IMR-90 (cell line): ENCODE measurements at regions not wholly inside any gene's neighbourhood (a gene's known extent, or its start where the extent isn't known, plus 50 kb on each side); places are given as distances from the start of the nearest gene placed in this dataset.

Source experiments
- ATAC-seq: fragments of 200-7000 bp; cut with Tn5 transposase; 2 replicates; pipeline ENCODE4 v1.9.1; 2020; ENCODE audit warnings: low read depth, mild to moderate bottlenecking, moderate library complexity
- BruUV-seq: library from RNA; stranded (reverse); fragments of 400-500 nt; replicated peaks from 2 replicates; lab custom pipeline; 2021; lab: Mats Ljungman, UMichigan
- CTCF ChIA-PET: fragments of 300-600 bp; formaldehyde crosslinking; extraction: SDS; loops from one replicate; lab custom pipeline; 2021; ENCODE audit warnings: antibody characterized with exemption; lab: Yijun Ruan, JAX
- POLR2A ChIA-PET: fragments of 300-600 bp; sonication (Branson Sonifier 250); formaldehyde crosslinking; loops from one replicate; lab custom pipeline; 2022; ENCODE audit warnings: antibody characterized with exemption; ENCODE audit not compliant: unreplicated experiment; lab: Charles Lee
- DNase-seq: peaks from one replicate; pipeline ENCODE4 v3.0.0; 2013
- H2AFZ ChIP-seq: replicated peaks from 2 replicates; pipeline ENCODE3; 2013; ENCODE audit warnings: low read length, mild to moderate bottlenecking; ENCODE audit not compliant: poor library complexity
- H2AK5ac ChIP-seq: 2 replicates; pipeline ENCODE4 v1.6.1; 2013; ENCODE audit warnings: low read depth, low read length, inconsistent platforms
- H2AK9ac ChIP-seq: replicated peaks from 2 replicates; pipeline ENCODE3; 2013; ENCODE audit warnings: mild to moderate bottlenecking, low read depth, low read length, moderate library complexity; ENCODE audit not compliant: poor library complexity
- H2BK120ac ChIP-seq: 2 replicates; pipeline ENCODE4 v1.6.1; 2013; ENCODE audit warnings: low read depth, low read length, inconsistent platforms
- H2BK15ac ChIP-seq: 3 replicates; pipeline ENCODE4 v1.6.1; 2013; ENCODE audit warnings: low read depth, low read length, inconsistent platforms
- H2BK20ac ChIP-seq: 2 replicates; pipeline ENCODE4 v1.6.1; 2013; ENCODE audit warnings: low read depth, mild to moderate bottlenecking, inconsistent platforms, low read length, moderate library complexity
- H2BK5ac ChIP-seq: 2 replicates; pipeline ENCODE4 v1.6.1; 2013; ENCODE audit warnings: mild to moderate bottlenecking, low read depth, low read length, inconsistent platforms; ENCODE audit not compliant: poor library complexity, severe bottlenecking
- H3K14ac ChIP-seq: replicated peaks from 2 replicates; pipeline ENCODE4 v1.6.1; 2013; ENCODE audit warnings: low read depth, low read length, inconsistent platforms
- H3K18ac ChIP-seq: 2 replicates; pipeline ENCODE4 v1.6.1; 2013; ENCODE audit warnings: low read depth, low read length, control low read depth
- H3K23ac ChIP-seq: 2 replicates; pipeline ENCODE4 v1.6.1; 2013; ENCODE audit warnings: low read depth, low read length, inconsistent platforms
- H3K27ac ChIP-seq: 2 replicates; pipeline ENCODE4 v1.5.1; 2013; ENCODE audit warnings: mild to moderate bottlenecking, control low read depth, low read length; ENCODE audit not compliant: insufficient read depth
- H3K27me3 ChIP-seq: 2 replicates; pipeline ENCODE4 v1.6.1; 2013; ENCODE audit warnings: low read length; ENCODE audit not compliant: control insufficient read depth, insufficient read depth
- H3K36me3 ChIP-seq: 2 replicates; pipeline ENCODE4 v1.6.1; 2013; ENCODE audit warnings: low read length, mixed read lengths; ENCODE audit not compliant: control insufficient read depth, insufficient read depth
- H3K4ac ChIP-seq: 2 replicates; pipeline ENCODE4 v1.6.1; 2013; ENCODE audit warnings: low read depth, low read length, inconsistent platforms
- H3K4me1 ChIP-seq: 2 replicates; pipeline ENCODE4 v1.6.1; 2013; ENCODE audit warnings: low read length, mixed read lengths; ENCODE audit not compliant: control insufficient read depth, insufficient read depth
- H3K4me2 ChIP-seq: 2 replicates; pipeline ENCODE4 v1.6.1; 2013; ENCODE audit warnings: low read depth, mild to moderate bottlenecking, control low read depth, low read length, moderate library complexity
- H3K4me3 ChIP-seq: 2 replicates; pipeline ENCODE4 v1.5.1; 2013; ENCODE audit warnings: low read depth, mild to moderate bottlenecking, control low read depth, low read length, moderate library complexity; ENCODE audit not compliant: insufficient read depth
- H3K56ac ChIP-seq: 2 replicates; pipeline ENCODE4 v1.6.1; 2013; ENCODE audit warnings: low read length, inconsistent platforms; ENCODE audit not compliant: insufficient read depth; ENCODE audit errors: extremely low read depth
- H3K79me1 ChIP-seq, 2 experiments: 2 replicates each; pipeline ENCODE4 v1.6.1; 2013; ENCODE audit warnings: low read length in 2 of 2, inconsistent platforms in 1 of 2, low read depth in 1 of 2
- H3K9ac ChIP-seq: 2 replicates; pipeline ENCODE4 v1.6.1; 2013; ENCODE audit warnings: low read depth, low read length, control low read depth
- H3K9me1 ChIP-seq: 2 replicates; pipeline ENCODE4 v1.6.1; 2013; ENCODE audit warnings: low read length, inconsistent platforms; ENCODE audit not compliant: insufficient read depth
- H3K9me3 ChIP-seq: 2 replicates; pipeline ENCODE4 v1.6.1; 2013; ENCODE audit warnings: low read length; ENCODE audit not compliant: control insufficient read depth, insufficient read depth
- H4K20me1 ChIP-seq: 2 replicates; pipeline ENCODE4 v1.6.1; 2013; ENCODE audit warnings: low read length, inconsistent platforms; ENCODE audit not compliant: insufficient read depth
- H4K5ac ChIP-seq: 2 replicates; pipeline ENCODE4 v1.6.1; 2013; ENCODE audit warnings: mild to moderate bottlenecking, low read depth, low read length, control low read depth
- H4K8ac ChIP-seq, 2 experiments: 2 replicates each; pipeline ENCODE4 v1.6.1; 2013; ENCODE audit warnings: low read depth in 2 of 2, low read length in 2 of 2, control low read depth in 1 of 2, inconsistent platforms in 1 of 2
- H4K91ac ChIP-seq: 2 replicates; pipeline ENCODE4 v1.6.1; 2013; ENCODE audit warnings: low read depth, low read length, inconsistent platforms; ENCODE audit not compliant: insufficient read depth
- BHLHE40 ChIP-seq: fragments of 150-350 bp; IDR thresholded peaks from 2 replicates; pipeline ENCODE4 v1.6.1; 2016; ENCODE audit warnings: mild to moderate bottlenecking, low read depth, low read length
- CEBPB ChIP-seq: IDR thresholded peaks from 2 replicates; pipeline ENCODE4 v1.6.1; 2012; ENCODE audit warnings: low read depth, low read length, improper control_type of control experiment
- CHD1 ChIP-seq: IDR thresholded peaks from 2 replicates; pipeline ENCODE4 v1.6.1; 2012; ENCODE audit warnings: low read depth, low read length, improper control_type of control experiment
- CTCF ChIP-seq: conservative IDR thresholded peaks from 2 replicates; pipeline ENCODE4 v1.5.1; 2012; ENCODE audit warnings: mild to moderate bottlenecking, low read depth, low read length, improper control_type of control experiment
- ELK1 ChIP-seq: fragments of 150-350 bp; IDR thresholded peaks from 2 replicates; pipeline ENCODE4 v1.6.1; 2016; ENCODE audit warnings: low read depth, mild to moderate bottlenecking, low read length, moderate library complexity, borderline replicate concordance
- FOS ChIP-seq: fragments of 150-350 bp; IDR thresholded peaks from 2 replicates; pipeline ENCODE4 v1.6.1; 2016; ENCODE audit warnings: low read depth, low read length
- MAFK ChIP-seq: IDR thresholded peaks from 2 replicates; pipeline ENCODE4 v1.6.1; 2012; ENCODE audit warnings: low read depth, low read length, improper control_type of control experiment
- MAZ ChIP-seq: IDR thresholded peaks from 2 replicates; pipeline ENCODE4 v1.6.1; 2012; ENCODE audit warnings: low read depth, mild to moderate bottlenecking, low read length, improper control_type of control experiment, moderate library complexity, borderline replicate concordance
- MXI1 ChIP-seq: IDR thresholded peaks from 2 replicates; pipeline ENCODE4 v1.6.1; 2012; ENCODE audit warnings: low read depth, mild to moderate bottlenecking, low read length, moderate library complexity, borderline replicate concordance
- NFE2L2 ChIP-seq: fragments of 150-350 bp; IDR thresholded peaks from 2 replicates; pipeline ENCODE4 v1.6.1; 2016; ENCODE audit warnings: low read depth, mild to moderate bottlenecking, low read length
- POLR2A ChIP-seq: IDR thresholded peaks from 2 replicates; pipeline ENCODE4 v1.6.1; 2012; ENCODE audit warnings: mild to moderate bottlenecking, low read depth, low read length
- RAD21 ChIP-seq: IDR thresholded peaks from 2 replicates; pipeline ENCODE4 v1.6.1; 2012; ENCODE audit warnings: low read length, improper control_type of control experiment
- RCOR1 ChIP-seq: IDR thresholded peaks from 2 replicates; pipeline ENCODE4 v1.6.1; 2012; ENCODE audit warnings: mild to moderate bottlenecking, low read length, improper control_type of control experiment; ENCODE audit not compliant: insufficient replicate concordance
- RFX5 ChIP-seq: IDR thresholded peaks from 2 replicates; pipeline ENCODE4 v1.8.0; 2012; ENCODE audit warnings: low read depth, mild to moderate bottlenecking, low read length, moderate library complexity
- USF2 ChIP-seq: fragments of 150-350 bp; IDR thresholded peaks from 2 replicates; pipeline ENCODE4 v1.6.1; 2017; ENCODE audit warnings: mild to moderate bottlenecking, antibody characterized with exemption, low read length, low read depth
- WGBS, 2 experiments: methylation state at CpG; one replicate each; pipeline versions ENCODE4 v1.1.5 to v1.1.7; 2013; ENCODE audit warnings: missing lambda C conversion rate in 2 of 2; ENCODE audit not compliant: insufficient read length in 1 of 2; ENCODE audit errors: extremely low coverage in 2 of 2; 5-methylcytosine and 5-hydroxymethylcytosine counted together
- dilution Hi-C: fragments of 300-500 bp; cut with HindIII; formaldehyde crosslinking; loops from one replicate; pipeline ENCODE4 v1.14.3; 2018; ENCODE audit warnings: low sequenced_read_pairs; ENCODE audit not compliant: unreplicated experiment
- in situ Hi-C: fragments of 300-500 bp; cut with MboI; formaldehyde crosslinking; loops from 3 replicates; pipeline ENCODE4 v1.14.3; 2019; ENCODE audit warnings: low sequenced_read_pairs, inconsistent platforms, mixed read lengths
- intact Hi-C: fragments of 100-400 bp; cut with micrococcal nuclease; formaldehyde crosslinking; loops from 2 replicates; pipeline ENCODE4 v1.10.0; 2022

- H3K4ac ChIP-seq, result no peak overlapping the region
- no peak overlapping the region for H3K4me3 ChIP-seq
- H3K9me1 ChIP-seq, result no peaks in the 10 kb centered on the region
- H3K56ac ChIP-seq, result no peak overlapping the region
- H3K4me1 ChIP-seq, result no peaks in the 10 kb centered on the region
- in situ Hi-C loops (no loop called here), intact Hi-C loops (no loop called here), dilution Hi-C loops (no loop called here)
- ATAC-seq, result no peak
- no peak for DNase-seq
- BruUV-seq, result no TSS peak
- no peak overlapping the region for H2BK5ac ChIP-seq
- no peaks in the 10 kb centered on the region for H3K36me3 ChIP-seq
- H3K4me2 ChIP-seq, result no peak overlapping the region
- peaks cover 7% of the 10 kb centered on the region; the same call in 1 of the 2 replicates for H3K9me3 ChIP-seq
- no peak overlapping the region for H3K18ac ChIP-seq
- ChIA-PET POLR2A (no interaction called here), CTCF (interaction anchor here (0.7 kb wide), 1 partner anchor 14 kb away, joined by 3 read pairs; no protein-coding TSS in a partner anchor)
- no peak overlapping the region for H3K14ac ChIP-seq
- no peaks in the 10 kb centered on the region for H3K79me1 ChIP-seq
- no peak overlapping the region for H2BK15ac ChIP-seq
- H3K27me3 ChIP-seq, result no peaks in the 10 kb centered on the region
- no CpG with 5 or more reads among the region's 3 CpGs for WGBS, 2 experiments
- no peak overlapping the region for H2BK20ac ChIP-seq
- no peaks in the 10 kb centered on the region for H4K20me1 ChIP-seq
- H4K5ac ChIP-seq, result no peak overlapping the region
- no peak overlapping the region for H2AK9ac ChIP-seq
- no peak overlapping the region for H2BK120ac ChIP-seq
- no peak for TF ChIP-seq USF2
- no peak for TF ChIP-seq ELK1
- TF ChIP-seq CHD1, result no peak
- TF ChIP-seq MAZ, result no peak
- TF ChIP-seq RAD21, result no peak
- no peak for TF ChIP-seq MAFK
- no peak for TF ChIP-seq MXI1
- TF ChIP-seq POLR2A, result no peak
- no peak for TF ChIP-seq CTCF
- TF ChIP-seq NFE2L2, result no peak
- no peak for TF ChIP-seq FOS
- no peak for TF ChIP-seq RCOR1
- TF ChIP-seq BHLHE40, result no peak
- TF ChIP-seq RFX5, result no peak
- no peak for TF ChIP-seq CEBPB
- no peak overlapping the region for H3K23ac ChIP-seq
- no peak overlapping the region for H4K8ac ChIP-seq
- no peak overlapping the region for H2AK5ac ChIP-seq
- H3K27ac ChIP-seq, result no peak overlapping the region
- H3K9ac ChIP-seq, result no peak overlapping the region
- no peak overlapping the region for H4K91ac ChIP-seq
- no peak overlapping the region for H2AFZ ChIP-seq
These were observed 557.3 kb upstream of the ZNF804A start for GRCh38 chr2:184041077-184041476.
